ENCODE measurements at regions not wholly inside any gene's neighbourhood (a gene's known extent, or its start where the extent isn't known, plus 50 kb on each side); places are given as distances from the start of the nearest gene placed in this dataset.
"Not testable (repeated sequence)": the region's sequence is repeated elsewhere in the genome, so short reads cannot be mapped to it uniquely, and the experiment has no call there.

DNA sequence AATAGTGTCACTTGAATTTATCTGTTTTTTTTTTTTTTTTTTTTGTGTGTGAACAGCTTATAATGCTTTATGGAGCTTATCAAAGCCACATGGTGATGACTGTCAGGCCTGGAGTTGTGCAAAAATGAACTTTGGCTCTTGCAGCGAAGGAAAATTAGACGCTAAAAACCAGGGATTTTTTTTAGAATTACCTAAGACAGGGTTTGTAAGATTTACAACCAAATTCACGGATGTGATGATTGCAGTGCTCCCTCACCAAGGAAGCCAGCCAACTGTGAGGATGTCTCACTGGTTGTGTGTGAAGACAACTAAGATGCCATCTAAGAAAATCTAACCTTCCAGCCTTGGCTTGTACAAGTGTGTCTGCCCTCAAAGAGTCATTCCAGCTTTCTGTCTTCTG, 127.1 kb upstream of the SLC4A4 start:
- no peak for DNase-seq

- DNase-seq = no peak
Observed at GRCh38 chr4:71212216-71212615, 126.6 kb upstream of the SLC4A4 start.

DNA sequence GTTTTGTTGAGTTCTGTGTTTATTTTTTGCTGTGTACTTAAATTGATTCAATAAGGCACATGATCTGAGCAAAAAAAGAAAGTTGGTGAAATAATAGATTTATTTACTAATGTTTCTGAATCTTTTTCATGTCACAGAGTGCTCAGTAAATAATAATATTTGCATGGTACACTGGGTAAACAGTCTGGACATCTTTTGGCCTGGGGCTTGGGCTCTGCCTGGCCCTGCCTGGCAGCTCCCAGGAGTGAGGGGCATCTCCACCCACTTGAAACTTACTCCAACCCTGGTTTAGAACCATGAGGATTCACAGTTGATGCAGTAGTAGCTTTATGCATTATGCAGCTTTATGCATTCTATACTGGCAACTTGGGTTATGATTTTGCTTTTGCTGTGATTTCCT, 124.2 kb upstream of the SLC4A4 start:
- no peak for DNase-seq

DNA sequence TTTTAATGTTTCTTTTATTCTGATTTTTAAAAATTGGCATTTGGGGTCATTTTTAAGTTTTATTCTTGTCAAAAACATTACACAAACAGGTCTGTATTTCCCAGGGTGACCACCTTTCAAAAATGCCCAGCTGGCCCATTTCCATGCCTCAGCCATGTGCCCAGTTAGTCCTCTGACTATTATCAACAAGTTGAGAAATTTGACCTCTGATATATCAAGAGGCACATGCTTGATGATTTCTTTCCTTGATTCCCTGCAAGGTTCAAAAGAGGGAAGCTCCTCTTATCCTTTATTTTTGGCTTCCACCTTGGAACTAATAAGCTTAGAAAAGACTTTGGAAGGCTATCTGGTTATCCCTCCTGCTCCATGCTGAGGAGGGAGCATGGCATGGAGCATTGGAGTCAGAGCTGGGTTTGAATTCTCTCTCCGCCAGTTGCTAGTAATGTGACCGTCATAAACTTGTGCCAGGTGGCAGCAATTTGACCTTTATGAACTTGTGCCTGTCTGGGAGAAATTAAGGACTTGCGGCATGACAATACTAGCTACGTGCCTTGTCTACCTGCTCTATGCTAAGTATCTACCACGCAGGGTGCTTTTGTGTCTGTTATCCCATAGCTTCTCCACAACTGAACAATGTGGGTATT, 122.4 kb upstream of the SLC4A4 start:
- DNase-seq = no peak

GRCh38 chr4:71217688-71218087, 121.1 kb upstream of the SLC4A4 start:
- DNase-seq = no peak

- DNase-seq = not testable (repeated sequence)
Observed at GRCh38 chr4:71220848-71221247, 118.0 kb upstream of the SLC4A4 start.

GRCh38 chr4:71221510-71222466, 117.0 kb upstream of the SLC4A4 start:
- no peak for DNase-seq

DNA sequence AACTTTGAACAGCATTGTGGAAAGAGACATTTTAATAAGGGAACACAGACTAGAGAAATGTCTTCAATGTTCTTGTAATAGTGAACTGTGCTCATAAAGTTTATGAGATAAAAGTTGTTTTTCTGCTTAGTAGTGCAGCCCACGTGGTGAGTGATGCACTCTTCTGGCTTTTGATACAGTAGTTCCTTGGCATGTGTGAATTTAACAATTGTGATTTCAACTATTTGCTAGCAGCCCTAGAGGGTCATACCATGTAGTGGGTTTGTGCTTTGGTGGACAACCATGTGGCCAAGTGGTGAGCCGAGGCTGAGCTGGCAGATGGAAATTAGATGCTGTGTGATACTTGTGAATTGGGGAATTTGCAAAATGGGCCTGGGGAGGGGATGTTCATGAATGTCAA, 116.2 kb upstream of the SLC4A4 start:
- DNase-seq = no peak

DNA sequence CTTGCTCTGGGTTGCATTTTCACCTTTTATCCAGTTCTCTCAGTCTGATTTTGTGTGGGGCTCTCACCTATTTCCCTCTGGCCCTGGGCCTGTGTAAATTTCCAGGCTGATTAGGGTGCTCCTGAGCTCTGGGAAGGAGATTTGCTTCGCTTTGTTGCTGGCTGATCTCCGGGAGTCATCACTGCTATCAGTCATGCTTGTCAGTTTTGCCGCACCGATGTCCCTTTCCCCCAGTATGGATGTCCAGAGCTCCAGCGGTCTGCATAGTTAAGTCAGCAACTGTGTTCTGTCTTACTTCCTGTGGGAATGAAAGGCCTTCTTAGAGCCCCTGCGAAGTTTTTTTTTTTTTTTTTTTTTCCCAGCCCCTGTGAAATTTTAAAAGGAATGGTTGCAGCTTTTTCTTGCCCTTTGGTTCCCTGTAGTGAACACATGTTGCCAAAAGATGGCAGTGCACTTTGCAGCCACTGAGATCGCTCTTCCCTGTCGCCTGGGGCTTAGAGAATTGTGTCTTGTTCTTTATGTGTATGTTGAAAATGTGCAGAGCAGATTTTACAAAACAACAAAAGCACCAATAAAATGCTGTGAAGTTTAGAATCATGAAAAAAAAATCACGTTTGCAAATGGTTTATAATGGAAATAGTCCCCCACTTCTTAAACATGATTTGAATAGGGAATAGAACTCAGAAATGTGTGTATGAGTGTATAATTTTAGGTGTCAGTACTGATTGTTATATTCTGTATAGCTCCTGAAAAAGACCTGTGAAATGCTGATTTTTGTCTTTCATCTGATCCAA, 109.1 kb upstream of the SLC4A4 start:
- DNase-seq = no peak

- DNase-seq = no peak
Observed at GRCh38 chr4:71230271-71231128, 108.3 kb upstream of the SLC4A4 start.

GRCh38 chr4:71231129-71232055, 107.4 kb upstream of the SLC4A4 start:
- DNase-seq = no peak

DNA sequence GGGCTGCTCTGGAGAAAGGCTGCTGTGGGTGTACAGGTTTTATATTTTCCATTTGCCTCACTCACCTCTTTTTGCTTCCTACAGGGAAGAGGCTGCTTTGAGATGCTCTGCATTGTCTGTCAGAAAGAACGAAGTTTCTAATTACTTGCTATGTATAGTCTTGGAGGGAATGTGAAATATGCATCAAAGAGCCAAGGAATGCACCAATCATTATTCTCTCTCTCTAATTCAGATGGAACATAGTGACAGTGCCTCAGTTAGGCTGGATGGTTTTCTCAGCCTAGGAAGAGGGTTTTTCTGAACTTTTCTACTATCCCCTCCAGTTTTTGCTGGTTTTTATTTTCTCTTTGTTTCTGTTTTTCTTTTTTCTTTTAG, 106.8 kb upstream of the SLC4A4 start:
- no peak for DNase-seq

DNA sequence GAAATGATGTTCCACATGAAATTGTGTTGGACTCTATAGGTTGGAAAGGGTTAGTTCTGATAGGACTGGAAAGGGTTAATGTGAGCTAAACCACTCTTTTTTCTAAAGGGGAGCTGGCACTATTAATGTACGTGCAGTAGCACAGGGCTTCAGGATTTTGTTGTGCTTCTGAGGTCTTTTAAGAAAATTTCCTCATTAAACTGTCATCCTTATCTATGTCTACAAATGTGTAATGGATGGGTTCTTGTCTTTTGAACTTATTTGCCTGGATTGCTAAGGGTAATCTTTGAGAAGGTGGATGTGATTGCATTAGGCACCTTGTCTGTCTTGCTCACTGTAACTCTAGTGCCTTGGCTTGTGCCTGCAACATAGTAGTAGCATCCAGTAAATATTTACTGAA, 106.0 kb upstream of the SLC4A4 start:
- no peak for DNase-seq

DNA sequence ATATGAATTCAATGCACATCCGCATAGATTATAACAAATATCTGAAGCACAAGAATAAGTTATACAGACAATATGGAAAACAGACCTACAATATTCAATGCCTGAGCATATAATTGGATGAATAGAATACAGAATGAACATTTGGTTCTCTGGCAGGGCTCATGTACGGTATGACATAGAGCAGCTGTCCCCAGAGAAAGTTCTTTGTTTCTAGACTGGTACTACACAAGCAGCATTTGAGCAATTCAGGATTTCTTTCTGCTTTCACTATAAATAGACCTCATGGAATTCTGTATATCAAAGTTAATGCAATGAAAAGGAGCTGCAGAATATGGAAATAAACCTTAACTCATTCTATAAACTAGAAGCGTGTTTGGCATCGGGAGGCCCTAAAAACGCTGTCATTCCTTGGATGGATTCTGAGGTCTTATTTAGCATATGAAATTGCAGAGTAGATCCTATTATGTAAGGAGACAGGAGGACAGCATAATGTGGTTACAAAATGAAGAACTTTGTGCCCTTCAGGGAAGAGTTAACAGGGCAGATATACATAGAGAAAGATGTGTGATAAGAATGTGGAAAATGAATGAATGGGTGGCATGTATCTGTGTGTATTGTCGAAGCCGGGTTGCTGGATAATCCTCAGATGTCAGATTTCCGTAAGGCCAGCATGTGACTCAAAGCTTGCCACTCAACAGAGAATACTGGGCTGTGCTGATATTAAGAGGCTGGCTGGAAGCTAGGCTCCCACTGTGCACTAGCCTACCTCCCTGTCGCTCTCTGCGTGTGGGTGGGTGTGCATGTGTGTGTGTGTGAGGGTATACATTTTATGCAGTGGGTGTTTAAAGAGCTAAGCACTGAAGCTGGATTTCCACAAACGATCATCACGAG, 103.3 kb upstream of the SLC4A4 start:
- no peak for DNase-seq

GRCh38 chr4:71236226-71236625, 102.6 kb upstream of the SLC4A4 start:
- no peak for DNase-seq

GRCh38 chr4:71237641-71238040, 101.2 kb upstream of the SLC4A4 start:
- no peak for DNase-seq

- DNase-seq = no peak
Observed at GRCh38 chr4:71239365-71239764, 99.5 kb upstream of the SLC4A4 start.

DNA sequence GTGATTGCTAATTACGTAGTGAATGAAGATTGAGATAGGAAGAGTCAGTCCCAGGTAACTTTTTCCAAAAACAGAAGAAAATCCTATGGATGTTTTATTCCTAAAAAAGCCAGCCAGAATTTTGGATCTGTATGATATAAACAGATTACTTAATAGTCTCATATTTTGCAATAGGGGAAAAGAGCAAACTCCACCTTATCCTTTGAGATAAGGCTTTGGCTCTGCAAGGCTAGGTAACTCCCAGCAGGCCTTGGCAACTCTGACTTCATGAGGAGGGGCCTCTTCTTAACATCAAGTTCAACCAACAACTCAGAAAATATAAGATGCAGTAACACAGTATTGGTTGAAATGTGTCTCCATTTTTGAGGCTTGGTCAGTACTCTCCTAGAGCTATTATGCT, 98.7 kb upstream of the SLC4A4 start:
- DNase-seq = no peak

DNA sequence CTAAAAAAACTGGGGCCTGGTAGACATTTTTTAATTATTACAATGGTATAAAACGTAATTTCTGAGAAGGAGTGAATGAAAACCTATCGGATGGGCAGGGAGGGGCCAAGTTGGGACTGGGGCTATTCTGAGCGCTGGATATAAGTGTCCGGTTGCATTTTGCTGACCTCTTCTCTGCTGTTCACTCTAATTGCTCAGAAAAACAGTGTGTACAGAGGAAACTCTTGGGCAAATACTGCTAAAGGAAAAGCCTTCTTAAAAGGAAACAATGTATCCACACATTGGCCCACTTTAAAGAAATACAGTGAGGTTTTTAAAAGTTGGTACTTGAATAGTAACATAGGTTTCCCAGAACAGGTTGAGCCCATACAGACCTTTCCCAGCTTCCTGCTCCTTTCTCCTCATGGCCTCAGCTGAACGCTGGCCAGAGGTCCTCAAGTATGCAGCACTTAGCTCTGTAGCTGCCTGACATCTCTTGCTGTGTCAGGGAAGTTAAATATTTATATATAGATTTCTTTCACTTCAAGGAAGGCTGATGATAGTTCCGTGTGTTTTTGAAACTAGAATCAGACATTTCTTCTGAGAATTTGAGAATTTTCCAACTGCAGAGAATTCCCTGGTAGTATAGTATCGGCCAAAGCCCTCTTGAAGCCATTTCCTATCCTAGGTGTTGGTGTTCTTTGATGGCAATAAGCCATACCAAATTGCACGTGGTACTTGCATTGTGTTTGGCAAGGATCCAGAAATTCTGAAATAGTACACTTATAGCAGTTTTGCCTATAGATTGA, 97.1 kb upstream of the SLC4A4 start:
- DNase-seq = no peak

Data from activated T-cell treated with anti-CD3 and anti-CD28 coated beads, Interleukin-2, amount 50 U/mL, for 48 hours (primary cell).